ENCODE measurements at regions not wholly inside any gene's neighbourhood (a gene's known extent, or its start where the extent isn't known, plus 50 kb on each side); places are given as distances from the start of the nearest gene placed in this dataset.

DNA sequence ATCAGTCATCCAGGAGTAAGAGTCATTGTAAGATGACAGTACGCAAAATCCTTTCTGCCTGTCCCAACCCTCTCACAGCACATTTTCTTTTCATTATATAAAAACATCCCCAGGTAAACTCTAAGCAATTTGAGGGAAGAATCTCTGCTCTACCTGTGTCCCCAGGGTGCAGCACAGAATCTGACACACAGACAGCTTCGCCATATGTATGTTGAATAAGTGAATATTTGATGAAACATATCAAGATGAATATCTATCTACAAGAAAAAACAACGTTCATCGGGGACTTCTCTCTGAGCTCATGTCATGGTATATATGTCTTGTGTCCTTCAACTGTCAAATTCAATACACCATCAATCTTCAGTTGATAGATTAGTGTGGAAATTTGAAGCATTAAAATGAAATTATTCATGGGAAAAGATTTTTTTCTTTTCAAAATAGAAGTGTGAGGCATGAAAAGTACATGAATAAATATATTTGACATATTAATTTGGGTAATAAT, 94.5 kb upstream of the KYNU start:
- TF ChIP-seq, protein P1, sequence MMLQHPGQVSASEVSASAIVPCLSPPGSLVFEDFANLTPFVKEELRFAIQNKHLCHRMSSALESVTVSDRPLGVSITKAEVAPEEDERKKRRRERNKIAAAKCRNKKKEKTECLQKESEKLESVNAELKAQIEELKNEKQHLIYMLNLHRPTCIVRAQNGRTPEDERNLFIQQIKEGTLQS (IDR thresholded peaks at IDR 0.05), result no peak
- TF ChIP-seq, protein P2, sequence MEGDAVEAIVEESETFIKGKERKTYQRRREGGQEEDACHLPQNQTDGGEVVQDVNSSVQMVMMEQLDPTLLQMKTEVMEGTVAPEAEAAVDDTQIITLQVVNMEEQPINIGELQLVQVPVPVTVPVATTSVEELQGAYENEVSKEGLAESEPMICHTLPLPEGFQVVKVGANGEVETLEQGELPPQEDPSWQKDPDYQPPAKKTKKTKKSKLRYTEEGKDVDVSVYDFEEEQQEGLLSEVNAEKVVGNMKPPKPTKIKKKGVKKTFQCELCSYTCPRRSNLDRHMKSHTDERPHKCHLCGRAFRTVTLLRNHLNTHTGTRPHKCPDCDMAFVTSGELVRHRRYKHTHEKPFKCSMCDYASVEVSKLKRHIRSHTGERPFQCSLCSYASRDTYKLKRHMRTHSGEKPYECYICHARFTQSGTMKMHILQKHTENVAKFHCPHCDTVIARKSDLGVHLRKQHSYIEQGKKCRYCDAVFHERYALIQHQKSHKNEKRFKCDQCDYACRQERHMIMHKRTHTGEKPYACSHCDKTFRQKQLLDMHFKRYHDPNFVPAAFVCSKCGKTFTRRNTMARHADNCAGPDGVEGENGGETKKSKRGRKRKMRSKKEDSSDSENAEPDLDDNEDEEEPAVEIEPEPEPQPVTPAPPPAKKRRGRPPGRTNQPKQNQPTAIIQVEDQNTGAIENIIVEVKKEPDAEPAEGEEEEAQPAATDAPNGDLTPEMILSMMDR (IDR thresholded peaks at IDR 0.05; ENCODE audit: low read depth, low read length, missing input control), result no peak
- TF ChIP-seq, protein P3, sequence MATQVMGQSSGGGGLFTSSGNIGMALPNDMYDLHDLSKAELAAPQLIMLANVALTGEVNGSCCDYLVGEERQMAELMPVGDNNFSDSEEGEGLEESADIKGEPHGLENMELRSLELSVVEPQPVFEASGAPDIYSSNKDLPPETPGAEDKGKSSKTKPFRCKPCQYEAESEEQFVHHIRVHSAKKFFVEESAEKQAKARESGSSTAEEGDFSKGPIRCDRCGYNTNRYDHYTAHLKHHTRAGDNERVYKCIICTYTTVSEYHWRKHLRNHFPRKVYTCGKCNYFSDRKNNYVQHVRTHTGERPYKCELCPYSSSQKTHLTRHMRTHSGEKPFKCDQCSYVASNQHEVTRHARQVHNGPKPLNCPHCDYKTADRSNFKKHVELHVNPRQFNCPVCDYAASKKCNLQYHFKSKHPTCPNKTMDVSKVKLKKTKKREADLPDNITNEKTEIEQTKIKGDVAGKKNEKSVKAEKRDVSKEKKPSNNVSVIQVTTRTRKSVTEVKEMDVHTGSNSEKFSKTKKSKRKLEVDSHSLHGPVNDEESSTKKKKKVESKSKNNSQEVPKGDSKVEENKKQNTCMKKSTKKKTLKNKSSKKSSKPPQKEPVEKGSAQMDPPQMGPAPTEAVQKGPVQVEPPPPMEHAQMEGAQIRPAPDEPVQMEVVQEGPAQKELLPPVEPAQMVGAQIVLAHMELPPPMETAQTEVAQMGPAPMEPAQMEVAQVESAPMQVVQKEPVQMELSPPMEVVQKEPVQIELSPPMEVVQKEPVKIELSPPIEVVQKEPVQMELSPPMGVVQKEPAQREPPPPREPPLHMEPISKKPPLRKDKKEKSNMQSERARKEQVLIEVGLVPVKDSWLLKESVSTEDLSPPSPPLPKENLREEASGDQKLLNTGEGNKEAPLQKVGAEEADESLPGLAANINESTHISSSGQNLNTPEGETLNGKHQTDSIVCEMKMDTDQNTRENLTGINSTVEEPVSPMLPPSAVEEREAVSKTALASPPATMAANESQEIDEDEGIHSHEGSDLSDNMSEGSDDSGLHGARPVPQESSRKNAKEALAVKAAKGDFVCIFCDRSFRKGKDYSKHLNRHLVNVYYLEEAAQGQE (IDR thresholded peaks at IDR 0.05), result no peak
- TF ChIP-seq, protein P4, sequence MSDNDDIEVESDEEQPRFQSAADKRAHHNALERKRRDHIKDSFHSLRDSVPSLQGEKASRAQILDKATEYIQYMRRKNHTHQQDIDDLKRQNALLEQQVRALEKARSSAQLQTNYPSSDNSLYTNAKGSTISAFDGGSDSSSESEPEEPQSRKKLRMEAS (IDR thresholded peaks at IDR 0.05), result no peak
- TF ChIP-seq YY1 (IDR thresholded peaks at IDR 0.05), result no peak
- TF ChIP-seq FOXA1 (IDR thresholded peaks at IDR 0.05), result no peak
- no peak for TF ChIP-seq TAF1 (conservative IDR thresholded peaks at IDR 0.05)
- TF ChIP-seq EGR1 (IDR thresholded peaks at IDR 0.05; ENCODE audit: low read depth in 2 of 2), result no peak
- no peak for TF ChIP-seq SP1 (IDR thresholded peaks at IDR 0.05)
- no peak for TF ChIP-seq HNF4G (IDR thresholded peaks at IDR 0.05)
